DND-41 (cell line): ENCODE measurements at regions not wholly inside any gene's neighbourhood (a gene's known extent, or its start where the extent isn't known, plus 50 kb on each side); places are given as distances from the start of the nearest gene placed in this dataset.

Experiments
- ATAC-seq: fragments of 200-7000 bp; cut with Tn5 transposase; 3 replicates; pipeline ENCODE4 v1.9.1; 2021; ENCODE audit warnings: low read depth; ENCODE audit not compliant: insufficient read depth
- DNase-seq: peaks from one replicate; pipeline ENCODE4 v3.0.0-alpha.2; 2020
- H2AFZ ChIP-seq: 2 replicates; pipeline ENCODE4 v1.6.0; 2012; ENCODE audit warnings: low read depth, low read length
- H3K27ac ChIP-seq: 2 replicates; pipeline ENCODE4 v1.5.1; 2012; ENCODE audit warnings: low read length, inconsistent platforms
- H3K27me3 ChIP-seq: fragments of 200-600 bp; sonication (generic); 2 replicates; pipeline ENCODE4 v1.6.0; 2012; ENCODE audit warnings: low read length, mild to moderate bottlenecking, inconsistent platforms; ENCODE audit not compliant: insufficient read depth, poor library complexity
- H3K36me3 ChIP-seq: 2 replicates; pipeline ENCODE4 v1.5.1; 2012; ENCODE audit warnings: low read length, inconsistent platforms; ENCODE audit not compliant: insufficient read depth
- H3K4me1 ChIP-seq: 2 replicates; pipeline ENCODE4 v1.5.1; 2012; ENCODE audit warnings: mild to moderate bottlenecking, low read length; ENCODE audit not compliant: insufficient read depth
- H3K4me2 ChIP-seq: 2 replicates; pipeline ENCODE4 v1.6.0; 2012; ENCODE audit warnings: mild to moderate bottlenecking, moderate library complexity, low read length, inconsistent platforms; ENCODE audit not compliant: insufficient read depth
- H3K4me3 ChIP-seq, 2 experiments: fragments of 200-600 bp in 1 of 2; shearing (Covaris generic) in 1 of 2; 2 replicates each; pipeline ENCODE4 v1.5.1; 2012 to 2016; ENCODE audit warnings: inconsistent platforms in 2 of 2, low read length in 2 of 2, mild to moderate bottlenecking in 2 of 2, low read depth in 1 of 2, moderate library complexity in 1 of 2
- H3K79me2 ChIP-seq: 2 replicates; pipeline ENCODE4 v1.6.0; 2012; ENCODE audit warnings: low read length, inconsistent platforms; ENCODE audit not compliant: insufficient read depth
- H3K9ac ChIP-seq: 2 replicates; pipeline ENCODE4 v1.6.0; 2012; ENCODE audit warnings: low read depth, mild to moderate bottlenecking, inconsistent platforms, low read length, moderate library complexity
- H3K9me3 ChIP-seq: 2 replicates; pipeline ENCODE4 v1.5.1; 2012; ENCODE audit warnings: low read length, moderate library complexity, mild to moderate bottlenecking, inconsistent platforms; ENCODE audit not compliant: insufficient read depth, severe bottlenecking
- H4K20me1 ChIP-seq: 2 replicates; pipeline ENCODE4 v1.6.0; 2012; ENCODE audit warnings: low read length; ENCODE audit not compliant: insufficient read depth
- EZH2 ChIP-seq: IDR thresholded peaks from 3 replicates; pipeline ENCODE4 v1.6.1; 2012; ENCODE audit warnings: borderline replicate concordance, low read depth, mild to moderate bottlenecking, moderate library complexity, low read length, inconsistent platforms; ENCODE audit not compliant: severe bottlenecking
- TF ChIP-seq, protein P1 (sequence below): IDR thresholded peaks from 2 replicates; pipeline ENCODE4 v1.5.1; 2012; ENCODE audit warnings: borderline replicate concordance, low read length, moderate library complexity, mild to moderate bottlenecking; ENCODE audit not compliant: poor library complexity, severe bottlenecking; ENCODE audit errors: extremely low read depth

DNA sequence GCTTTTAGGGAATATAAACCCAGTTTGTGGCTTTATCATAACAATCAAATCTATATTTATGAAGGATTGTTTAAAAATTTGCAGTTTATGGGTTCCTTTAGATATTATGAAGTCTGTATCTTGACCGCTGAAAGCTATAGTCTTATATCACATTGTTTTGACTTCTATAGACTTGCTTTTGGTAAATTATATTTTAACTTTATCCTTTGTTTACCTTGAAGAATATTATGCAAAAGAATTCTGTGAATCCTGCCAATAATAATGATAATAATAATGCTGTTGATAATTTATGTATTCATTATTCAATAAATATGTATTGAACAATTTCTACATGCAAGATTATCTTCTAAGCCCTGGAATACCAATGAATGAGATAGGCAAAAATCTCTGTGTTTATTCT lies 101.9 kb upstream of the MTPN start:
- Histone ChIP-seq H3K27ac (no peak overlapping the region), H3K27me3 (no peaks in the 10 kb centered on the region), H4K20me1 (no peaks in the 10 kb centered on the region), H3K79me2 (no peaks in the 10 kb centered on the region), H3K4me2 (no peak overlapping the region), H3K9me3 (no peaks in the 10 kb centered on the region), H3K4me1 (no peaks in the 10 kb centered on the region), H3K9ac (no peak overlapping the region), H2AFZ (no peak overlapping the region), H3K36me3 (no peaks in the 10 kb centered on the region), H3K4me3 (no peak overlapping the region)
- DNase-seq, result no peak
- TF ChIP-seq, protein P1, sequence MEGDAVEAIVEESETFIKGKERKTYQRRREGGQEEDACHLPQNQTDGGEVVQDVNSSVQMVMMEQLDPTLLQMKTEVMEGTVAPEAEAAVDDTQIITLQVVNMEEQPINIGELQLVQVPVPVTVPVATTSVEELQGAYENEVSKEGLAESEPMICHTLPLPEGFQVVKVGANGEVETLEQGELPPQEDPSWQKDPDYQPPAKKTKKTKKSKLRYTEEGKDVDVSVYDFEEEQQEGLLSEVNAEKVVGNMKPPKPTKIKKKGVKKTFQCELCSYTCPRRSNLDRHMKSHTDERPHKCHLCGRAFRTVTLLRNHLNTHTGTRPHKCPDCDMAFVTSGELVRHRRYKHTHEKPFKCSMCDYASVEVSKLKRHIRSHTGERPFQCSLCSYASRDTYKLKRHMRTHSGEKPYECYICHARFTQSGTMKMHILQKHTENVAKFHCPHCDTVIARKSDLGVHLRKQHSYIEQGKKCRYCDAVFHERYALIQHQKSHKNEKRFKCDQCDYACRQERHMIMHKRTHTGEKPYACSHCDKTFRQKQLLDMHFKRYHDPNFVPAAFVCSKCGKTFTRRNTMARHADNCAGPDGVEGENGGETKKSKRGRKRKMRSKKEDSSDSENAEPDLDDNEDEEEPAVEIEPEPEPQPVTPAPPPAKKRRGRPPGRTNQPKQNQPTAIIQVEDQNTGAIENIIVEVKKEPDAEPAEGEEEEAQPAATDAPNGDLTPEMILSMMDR, result no peak
- TF ChIP-seq EZH2, result no peak
- ATAC-seq, result no peak

DNA sequence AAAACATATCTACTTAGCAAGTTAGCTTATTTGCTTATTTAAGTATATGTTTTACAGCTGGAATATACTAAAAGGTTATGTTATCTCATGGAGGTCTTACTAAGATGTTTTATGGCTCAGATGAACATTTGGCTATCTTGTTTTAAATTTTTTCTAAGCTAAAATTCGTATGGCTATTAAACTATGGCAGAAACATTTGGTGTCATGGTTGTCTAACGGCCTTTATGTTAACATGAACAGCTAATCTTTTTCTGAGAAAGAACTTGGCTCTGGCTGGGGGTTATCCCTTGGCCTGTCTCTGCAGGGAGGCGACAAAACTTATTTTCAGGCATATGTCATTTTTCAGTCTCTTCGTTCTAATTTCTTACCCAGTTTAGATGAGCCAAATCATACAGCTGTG lies 101.5 kb upstream of the MTPN start:
- Histone ChIP-seq H3K36me3 (no peaks in the 10 kb centered on the region), H3K4me2 (no peak overlapping the region), H3K4me3 (no peak overlapping the region), H3K9me3 (no peaks in the 10 kb centered on the region), H2AFZ (no peak overlapping the region), H3K27ac (no peak overlapping the region), H3K4me1 (no peaks in the 10 kb centered on the region), H3K79me2 (no peaks in the 10 kb centered on the region), H3K27me3 (no peaks in the 10 kb centered on the region), H4K20me1 (no peaks in the 10 kb centered on the region), H3K9ac (no peak overlapping the region)
- DNase-seq, result no peak
- no peak for TF ChIP-seq EZH2
- TF ChIP-seq, protein P1, result no peak
- no peak for ATAC-seq

DNA sequence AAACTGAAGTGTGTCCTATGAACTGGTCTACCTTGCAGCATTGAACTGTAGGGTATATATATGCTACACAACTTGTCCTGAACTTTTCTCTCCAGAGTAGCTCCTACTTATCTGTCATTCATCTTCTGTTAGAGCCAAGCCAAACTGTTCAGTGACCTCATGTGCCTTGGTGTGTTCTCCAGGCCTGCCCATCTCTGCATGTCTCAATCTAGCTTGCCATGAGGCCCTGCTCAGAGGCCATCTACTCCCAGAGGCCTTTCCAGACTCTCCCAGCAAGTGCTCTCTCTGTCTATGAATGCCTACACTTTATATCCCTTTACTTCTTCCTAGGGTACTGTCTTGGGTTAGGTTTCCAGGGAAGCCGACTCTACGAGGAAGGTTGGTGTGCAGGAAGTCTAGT lies 99.8 kb upstream of the MTPN start:
- ATAC-seq (no peak), DNase-seq (no peak)
- no peak overlapping the region for H3K9ac ChIP-seq
- H2AFZ ChIP-seq, result no peak overlapping the region
- no peak overlapping the region for H3K4me3 ChIP-seq
- no peak overlapping the region for H3K27ac ChIP-seq
- no peak overlapping the region for H3K4me2 ChIP-seq
- no peaks in the 10 kb centered on the region for H3K36me3 ChIP-seq
- no peaks in the 10 kb centered on the region for H3K27me3 ChIP-seq
- no peaks in the 10 kb centered on the region for H3K9me3 ChIP-seq
- no peaks in the 10 kb centered on the region for H3K79me2 ChIP-seq
- TF ChIP-seq EZH2, result no peak
- TF ChIP-seq, protein P1, result no peak
- H4K20me1 ChIP-seq, result no peaks in the 10 kb centered on the region
- H3K4me1 ChIP-seq, result no peaks in the 10 kb centered on the region

- no peaks in the 10 kb centered on the region for H3K79me2 ChIP-seq
- no peak overlapping the region for H3K4me2 ChIP-seq
- no peak overlapping the region for H2AFZ ChIP-seq
- H3K4me1 ChIP-seq, result no peaks in the 10 kb centered on the region
- ATAC-seq (no peak), DNase-seq (no peak)
- no peaks in the 10 kb centered on the region for H4K20me1 ChIP-seq
- no peak overlapping the region for H3K27ac ChIP-seq
- TF ChIP-seq, protein P1, result no peak
- no peak for TF ChIP-seq EZH2
- H3K36me3 ChIP-seq, result no peaks in the 10 kb centered on the region
- H3K9me3 ChIP-seq, result no peaks in the 10 kb centered on the region
- no peaks in the 10 kb centered on the region for H3K27me3 ChIP-seq
- H3K4me3 ChIP-seq, result no peak overlapping the region
- no peak overlapping the region for H3K9ac ChIP-seq
These were observed 97.7 kb upstream of the MTPN start for GRCh38 chr7:136074843-136075242.
